ENCODE measurements at regions not wholly inside any gene's neighbourhood (a gene's known extent, or its start where the extent isn't known, plus 50 kb on each side); places are given as distances from the start of the nearest gene placed in this dataset.

DNA sequence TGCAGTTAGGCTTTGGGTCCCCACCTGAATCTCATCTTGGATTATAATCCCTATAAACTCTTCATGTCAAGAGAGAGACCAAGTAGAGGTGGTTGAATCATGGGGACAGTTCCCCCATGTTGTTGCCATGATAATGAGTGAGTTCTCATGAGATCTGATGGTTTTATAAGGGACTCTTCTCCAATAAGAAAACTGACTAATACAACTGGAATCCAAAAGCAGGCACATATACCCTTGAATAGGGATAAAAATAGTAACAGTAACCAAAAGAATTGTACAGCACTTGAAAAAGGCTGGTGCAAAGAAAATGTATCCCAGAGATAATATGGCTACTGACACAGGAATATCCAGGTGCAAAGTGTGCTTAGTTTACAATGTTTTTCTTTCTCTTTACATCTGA is 351.5 kb upstream of the MAD2L1 start:
- Histone ChIP-seq H4K5ac (ENCODE audit: insufficient read length, low read depth, low read length) (no peak overlapping the region), H2BK120ac (ENCODE audit: low read depth, low read length, poor library complexity, severe bottlenecking) (no peak overlapping the region), H2BK15ac (ENCODE audit: low read depth, low read length) (no peak overlapping the region), H3K4me1 (ENCODE audit: insufficient read depth, low read length) (no peaks in the 10 kb centered on the region), H2BK5ac (ENCODE audit: insufficient read length, low read length) (no peak overlapping the region), H3K79me2 (ENCODE audit: insufficient read depth, low read length) (no peaks in the 10 kb centered on the region), H3K79me1 (ENCODE audit: insufficient read depth, low read depth, low read length, poor library complexity, severe bottlenecking) (no peaks in the 10 kb centered on the region), H2AFZ (ENCODE audit: low read length) (no peak overlapping the region), H3K9me3 (ENCODE audit: control insufficient read depth, low read depth, low read length) (no peaks in the 10 kb centered on the region), H3K27ac (ENCODE audit: insufficient read length, low read depth, low read length) (no peak overlapping the region), H3K23ac (ENCODE audit: insufficient read length, low read depth, low read length) (no peak overlapping the region), H2AK5ac (ENCODE audit: insufficient read length, low read length) (no peak overlapping the region), H4K20me1 (ENCODE audit: control insufficient read depth, insufficient read depth, insufficient read length) (no peaks in the 10 kb centered on the region), H3K23me2 (ENCODE audit: insufficient read length, low read depth, low read length, poor library complexity, severe bottlenecking) (no peaks in the 10 kb centered on the region), H2BK20ac (ENCODE audit: low read depth, low read length, poor library complexity, severe bottlenecking) (no peak overlapping the region), H3T11ph (ENCODE audit: low read length) (no peak overlapping the region), H2BK12ac (ENCODE audit: insufficient read length, low read depth, low read length) (no peak overlapping the region), H3K18ac (ENCODE audit: insufficient read length, low read depth, low read length) (no peak overlapping the region), H3K4me2 (ENCODE audit: insufficient read depth, insufficient read length, low read length) (no peak overlapping the region), H3K14ac (ENCODE audit: insufficient read depth, low read length) (no peak overlapping the region), H3K27me3 (ENCODE audit: insufficient read depth, low read length) (no peaks in the 10 kb centered on the region), H3K4ac (ENCODE audit: low read depth, low read length) (no peak overlapping the region), H4K91ac (ENCODE audit: insufficient read length, low read depth, low read length) (no peak overlapping the region), H4K8ac (replicated peaks; ENCODE audit: insufficient read length, low read depth, low read length) (no peak overlapping the region), H3K56ac (ENCODE audit: insufficient read length, low read depth, low read length) (no peak overlapping the region), H3K9ac (ENCODE audit: extremely low read depth, insufficient read length, low read length) (no peak overlapping the region)
- DNase-seq, result no peak
- Mint-ChIP-seq H3K27me3 (ENCODE audit: low read depth) (no peaks in the 10 kb centered on the region), H3K4me1 (no peaks in the 10 kb centered on the region), H3K9me3 (peaks cover 4 to 10% of the 10 kb centered on the region in 2 experiments), H3K36me3 (ENCODE audit: insufficient read depth in 1 of 3, low read depth in 3 of 3) (peaks cover 2 to 6% (median 3%) of the 10 kb centered on the region in 3 experiments; a peak in 3 of 7 replicates), H3K27ac (no peak overlapping the region), H3K4me3 (no peak overlapping the region)
- TF ChIP-seq, protein P1, sequence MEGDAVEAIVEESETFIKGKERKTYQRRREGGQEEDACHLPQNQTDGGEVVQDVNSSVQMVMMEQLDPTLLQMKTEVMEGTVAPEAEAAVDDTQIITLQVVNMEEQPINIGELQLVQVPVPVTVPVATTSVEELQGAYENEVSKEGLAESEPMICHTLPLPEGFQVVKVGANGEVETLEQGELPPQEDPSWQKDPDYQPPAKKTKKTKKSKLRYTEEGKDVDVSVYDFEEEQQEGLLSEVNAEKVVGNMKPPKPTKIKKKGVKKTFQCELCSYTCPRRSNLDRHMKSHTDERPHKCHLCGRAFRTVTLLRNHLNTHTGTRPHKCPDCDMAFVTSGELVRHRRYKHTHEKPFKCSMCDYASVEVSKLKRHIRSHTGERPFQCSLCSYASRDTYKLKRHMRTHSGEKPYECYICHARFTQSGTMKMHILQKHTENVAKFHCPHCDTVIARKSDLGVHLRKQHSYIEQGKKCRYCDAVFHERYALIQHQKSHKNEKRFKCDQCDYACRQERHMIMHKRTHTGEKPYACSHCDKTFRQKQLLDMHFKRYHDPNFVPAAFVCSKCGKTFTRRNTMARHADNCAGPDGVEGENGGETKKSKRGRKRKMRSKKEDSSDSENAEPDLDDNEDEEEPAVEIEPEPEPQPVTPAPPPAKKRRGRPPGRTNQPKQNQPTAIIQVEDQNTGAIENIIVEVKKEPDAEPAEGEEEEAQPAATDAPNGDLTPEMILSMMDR (conservative IDR thresholded peaks at IDR 0.05), result no peak

Data from H9 (cell line).